ENCODE measurements at regions not wholly inside any gene's neighbourhood (a gene's known extent, or its start where the extent isn't known, plus 50 kb on each side); places are given as distances from the start of the nearest gene placed in this dataset.

DNA sequence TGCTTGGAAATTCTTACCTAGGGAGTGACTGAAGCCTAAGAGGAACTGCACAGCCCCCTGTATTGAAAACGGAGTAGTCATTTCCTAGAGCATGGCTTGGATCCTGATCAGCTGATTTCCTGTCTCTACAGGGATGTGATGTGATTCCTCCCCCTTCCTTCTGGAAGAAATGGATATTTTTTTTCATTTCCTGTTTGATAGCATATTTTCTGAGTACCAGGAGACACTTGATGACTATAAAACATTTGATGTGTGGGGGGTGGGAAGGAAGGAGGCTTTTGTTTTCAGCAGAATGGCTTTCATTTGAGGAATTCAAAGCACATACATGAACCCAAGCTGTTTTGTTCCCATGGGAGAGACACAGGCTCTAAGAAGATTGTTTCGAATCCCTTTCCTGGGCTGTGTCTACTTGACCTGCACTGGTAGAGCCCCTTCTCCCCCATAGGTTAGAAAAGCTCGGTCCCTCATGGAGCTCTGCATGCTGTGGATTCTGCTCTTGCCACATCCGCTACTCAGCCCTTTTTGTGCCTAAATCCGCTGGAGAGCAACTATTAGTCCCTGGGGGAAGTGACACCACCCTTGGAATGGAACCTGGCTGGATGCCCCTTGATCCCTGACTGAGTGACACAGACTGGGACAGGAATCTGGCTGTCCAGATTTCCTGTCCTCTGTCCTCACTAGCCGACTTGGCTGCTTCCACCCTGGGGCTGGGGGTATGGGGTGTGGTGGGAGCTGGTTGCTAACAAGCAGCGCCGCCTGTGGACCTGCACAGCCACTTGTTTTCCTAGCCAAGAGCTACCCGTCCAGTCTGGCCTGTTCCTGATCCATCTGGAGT, 71.8 kb upstream of the MACF1 start:
- DNase-seq (ENCODE audit: insufficient read length, low spot score) (no peak), FAIRE-seq (no peak)
- TF ChIP-seq SPI1 (IDR thresholded peaks at IDR 0.05; ENCODE audit: low read depth, low read length) (no peak), TAF1 (IDR thresholded peaks at IDR 0.05; ENCODE audit: low read depth, low read length) (no peak), POU2F2 (IDR thresholded peaks at IDR 0.05; ENCODE audit: low read depth, low read length) (no peak), POLR2A (IDR thresholded peaks at IDR 0.05; ENCODE audit: low read depth, low read length) (no peak), PAX5 (IDR thresholded peaks at IDR 0.05; ENCODE audit: insufficient read depth, low read length, severe bottlenecking) (no peak), POLR2AphosphoS5 (IDR thresholded peaks at IDR 0.05; ENCODE audit: low read depth, low read length) (no peak)

DNA sequence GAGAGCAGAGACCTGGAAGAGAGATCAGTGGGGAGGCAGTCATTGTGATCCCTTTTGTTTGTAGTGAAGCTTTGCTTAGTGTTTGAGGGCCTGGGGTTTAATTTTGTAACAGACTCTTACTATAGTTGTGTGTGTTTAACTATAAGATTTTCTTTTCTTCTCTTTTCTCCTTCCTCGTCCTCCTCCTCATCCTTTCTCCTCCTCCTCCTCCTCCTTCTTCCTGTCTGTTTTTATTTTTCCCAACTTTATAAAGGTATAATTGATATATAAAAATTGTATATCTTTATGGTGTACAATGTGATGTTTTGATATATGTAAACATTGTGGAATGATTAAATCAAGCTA, 71.2 kb upstream of the MACF1 start:
- no peak for TF ChIP-seq POLR2AphosphoS5 (IDR thresholded peaks at IDR 0.05; ENCODE audit: low read depth, low read length)
- no peak for TF ChIP-seq SPI1 (IDR thresholded peaks at IDR 0.05; ENCODE audit: low read depth, low read length)
- TF ChIP-seq TAF1 (IDR thresholded peaks at IDR 0.05; ENCODE audit: low read depth, low read length), result no peak
- no peak for TF ChIP-seq POU2F2 (IDR thresholded peaks at IDR 0.05; ENCODE audit: low read depth, low read length)
- TF ChIP-seq PAX5 (IDR thresholded peaks at IDR 0.05; ENCODE audit: insufficient read depth, low read length, severe bottlenecking), result no peak
- no peak for TF ChIP-seq POLR2A (IDR thresholded peaks at IDR 0.05; ENCODE audit: low read depth, low read length)
- no peak for FAIRE-seq
- no peak for DNase-seq (ENCODE audit: insufficient read length, low spot score)

DNA sequence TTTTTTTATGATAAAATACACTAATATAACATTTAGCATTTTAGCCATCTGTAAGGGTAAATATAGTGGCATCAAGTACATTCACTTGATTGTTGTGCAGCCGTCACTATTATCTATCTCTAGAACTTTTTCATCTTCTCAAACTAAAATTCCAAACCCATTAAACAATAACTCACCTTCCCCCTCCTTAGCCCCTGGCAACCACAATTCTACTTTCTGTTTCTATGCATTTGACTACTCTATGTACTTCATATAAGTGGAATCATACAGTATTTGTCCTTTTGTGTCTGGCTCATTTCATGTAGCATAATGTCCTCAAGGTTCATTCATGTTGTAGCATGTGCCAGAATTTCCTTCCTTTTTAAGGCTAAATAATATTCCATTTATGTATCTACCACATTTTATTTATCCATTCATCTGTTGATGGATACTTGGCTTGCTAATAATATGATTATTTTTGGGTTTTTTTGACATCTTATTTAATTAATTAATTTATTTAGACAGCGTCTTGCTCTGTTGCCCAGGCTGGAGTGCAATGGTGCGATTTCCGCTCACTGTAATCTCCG, 69.6 kb upstream of the MACF1 start:
- DNase-seq (ENCODE audit: insufficient read length, low spot score) (no peak), FAIRE-seq (no peak)
- TF ChIP-seq PAX5 (IDR thresholded peaks at IDR 0.05; ENCODE audit: insufficient read depth, low read length, severe bottlenecking) (no peak), POLR2AphosphoS5 (IDR thresholded peaks at IDR 0.05; ENCODE audit: low read depth, low read length) (no peak), POU2F2 (IDR thresholded peaks at IDR 0.05; ENCODE audit: low read depth, low read length) (no peak), SPI1 (IDR thresholded peaks at IDR 0.05; ENCODE audit: low read depth, low read length) (no peak), POLR2A (IDR thresholded peaks at IDR 0.05; ENCODE audit: low read depth, low read length) (no peak), TAF1 (IDR thresholded peaks at IDR 0.05; ENCODE audit: low read depth, low read length) (no peak)

GRCh38 chr1:39136638-39137037, 67.9 kb upstream of the MACF1 start:
- FAIRE-seq (no peak), DNase-seq (ENCODE audit: insufficient read length, low spot score) (no peak)
- TF ChIP-seq POLR2A (IDR thresholded peaks at IDR 0.05; ENCODE audit: low read depth, low read length), result no peak
- TF ChIP-seq POLR2AphosphoS5 (IDR thresholded peaks at IDR 0.05; ENCODE audit: low read depth, low read length), result no peak
- no peak for TF ChIP-seq SPI1 (IDR thresholded peaks at IDR 0.05; ENCODE audit: low read depth, low read length)
- TF ChIP-seq POU2F2 (IDR thresholded peaks at IDR 0.05; ENCODE audit: low read depth, low read length), result no peak
- TF ChIP-seq TAF1 (IDR thresholded peaks at IDR 0.05; ENCODE audit: low read depth, low read length), result no peak
- no peak for TF ChIP-seq PAX5 (IDR thresholded peaks at IDR 0.05; ENCODE audit: insufficient read depth, low read length, severe bottlenecking)

DNA sequence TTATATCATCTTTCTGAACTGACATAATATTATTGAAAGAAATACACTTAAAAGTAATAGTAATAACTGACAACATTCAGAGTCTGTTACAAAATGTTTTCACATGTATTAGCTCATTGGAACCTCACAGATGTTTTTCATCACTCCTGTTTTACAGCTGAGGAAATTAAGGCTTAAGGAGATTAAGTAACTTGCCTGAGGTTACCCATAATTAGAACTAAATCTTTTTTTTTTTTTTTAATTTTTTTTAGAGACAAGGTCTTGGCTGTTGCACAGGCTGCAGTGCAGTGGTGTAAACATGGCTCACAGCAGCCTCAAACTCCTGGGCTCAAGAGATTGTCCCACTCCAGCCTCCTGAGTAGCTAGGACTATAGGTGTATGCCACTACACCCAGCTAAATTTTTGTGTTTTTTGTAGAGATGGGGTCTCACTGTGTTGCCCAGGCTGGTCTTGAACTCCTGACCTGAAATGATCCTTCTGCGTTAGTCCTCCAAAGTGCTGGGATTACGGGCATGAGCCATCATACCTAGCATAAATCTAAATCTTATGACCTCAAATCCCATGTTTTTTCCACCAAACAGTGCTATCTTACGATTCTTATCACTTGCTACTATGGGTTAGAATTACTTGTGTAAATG, 64.7 kb upstream of the MACF1 start:
- TF ChIP-seq SPI1 (IDR thresholded peaks at IDR 0.05; ENCODE audit: low read depth, low read length), result no peak
- no peak for TF ChIP-seq POLR2AphosphoS5 (IDR thresholded peaks at IDR 0.05; ENCODE audit: low read depth, low read length)
- no peak for TF ChIP-seq POU2F2 (IDR thresholded peaks at IDR 0.05; ENCODE audit: low read depth, low read length)
- TF ChIP-seq PAX5 (IDR thresholded peaks at IDR 0.05; ENCODE audit: insufficient read depth, low read length, severe bottlenecking), result no peak
- no peak for TF ChIP-seq POLR2A (IDR thresholded peaks at IDR 0.05; ENCODE audit: low read depth, low read length)
- FAIRE-seq (no peak), DNase-seq (ENCODE audit: insufficient read length, low spot score) (no peak)

- FAIRE-seq (no peak), DNase-seq (ENCODE audit: insufficient read length, low spot score) (no peak)
- TF ChIP-seq POLR2A (IDR thresholded peaks at IDR 0.05; ENCODE audit: low read depth, low read length) (no peak), TAF1 (IDR thresholded peaks at IDR 0.05; ENCODE audit: low read depth, low read length) (no peak), POU2F2 (IDR thresholded peaks at IDR 0.05; ENCODE audit: low read depth, low read length) (no peak)
Observed at GRCh38 chr1:39141925-39142324, 62.6 kb upstream of the MACF1 start.

GRCh38 chr1:39142401-39143060, 62.0 kb upstream of the MACF1 start:
- DNase-seq (ENCODE audit: insufficient read length, low spot score), result no peak
- no peak for FAIRE-seq
- TF ChIP-seq POU2F2 (IDR thresholded peaks at IDR 0.05; ENCODE audit: low read depth, low read length), result no peak
- no peak for TF ChIP-seq SPI1 (IDR thresholded peaks at IDR 0.05; ENCODE audit: low read depth, low read length)
- TF ChIP-seq TAF1 (IDR thresholded peaks at IDR 0.05; ENCODE audit: low read depth, low read length), result no peak
- no peak for TF ChIP-seq POLR2AphosphoS5 (IDR thresholded peaks at IDR 0.05; ENCODE audit: low read depth, low read length)
- TF ChIP-seq POLR2A (IDR thresholded peaks at IDR 0.05; ENCODE audit: low read depth, low read length), result no peak
- no peak for TF ChIP-seq PAX5 (IDR thresholded peaks at IDR 0.05; ENCODE audit: insufficient read depth, low read length, severe bottlenecking)

DNA sequence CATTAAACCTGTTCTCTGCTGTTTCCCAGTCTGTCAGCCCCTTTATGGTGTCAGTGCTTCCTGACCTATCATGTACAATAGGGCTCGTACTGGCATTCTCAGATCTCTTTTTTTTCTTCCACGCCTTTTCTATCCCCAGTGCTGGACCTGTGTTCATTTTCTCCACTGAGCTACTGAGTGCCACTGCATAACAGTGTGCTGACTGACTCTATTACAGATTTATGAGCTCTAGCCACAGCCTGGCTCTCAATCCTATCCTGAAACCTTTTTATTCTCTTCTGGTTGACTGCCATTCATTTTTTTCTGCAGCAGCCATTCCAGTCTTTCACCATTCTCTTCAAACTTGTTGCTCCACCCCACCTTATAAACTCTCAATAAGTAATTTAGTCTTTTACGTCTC, 59.6 kb upstream of the MACF1 start:
- TF ChIP-seq POU2F2 (IDR thresholded peaks at IDR 0.05; ENCODE audit: low read depth, low read length) (no peak), PAX5 (IDR thresholded peaks at IDR 0.05; ENCODE audit: insufficient read depth, low read length, severe bottlenecking) (no peak), TAF1 (IDR thresholded peaks at IDR 0.05; ENCODE audit: low read depth, low read length) (no peak), POLR2AphosphoS5 (IDR thresholded peaks at IDR 0.05; ENCODE audit: low read depth, low read length) (no peak), SPI1 (IDR thresholded peaks at IDR 0.05; ENCODE audit: low read depth, low read length) (no peak), POLR2A (IDR thresholded peaks at IDR 0.05; ENCODE audit: low read depth, low read length) (no peak)
- FAIRE-seq (no peak), DNase-seq (ENCODE audit: insufficient read length, low spot score) (no peak)

GRCh38 chr1:39145331-39145965, 59.0 kb upstream of the MACF1 start:
- FAIRE-seq (no peak), DNase-seq (ENCODE audit: insufficient read length, low spot score) (no peak)
- TF ChIP-seq POU2F2 (IDR thresholded peaks at IDR 0.05; ENCODE audit: low read depth, low read length), result no peak
- TF ChIP-seq POLR2A (IDR thresholded peaks at IDR 0.05; ENCODE audit: low read depth, low read length), result no peak
- no peak for TF ChIP-seq SPI1 (IDR thresholded peaks at IDR 0.05; ENCODE audit: low read depth, low read length)

Data from GM12891 (cell line).